Tibial nerve (tissue), 3 donors: ENCODE measurements at regions not wholly inside any gene's neighbourhood (a gene's known extent, or its start where the extent isn't known, plus 50 kb on each side); places are given as distances from the start of the nearest gene placed in this dataset.

Experiments
- POLR2A ChIP-seq, 2 donors: fragments of 450-650 bp; IDR thresholded peaks; one replicate each; pipeline ENCODE4 v1.6.1; 2017; ENCODE audit warnings: antibody characterized with exemption in 2 of 2, mild to moderate bottlenecking in 2 of 2, moderate library complexity in 2 of 2
- TF ChIP-seq, protein P1 (sequence below), 5 experiments: fragments of 200-600 bp in 3 of 5; fragments of 450-650 bp in 2 of 5; sonication (generic) in 3 of 5; IDR thresholded peaks; one replicate each; pipeline ENCODE4 v1.5.1; 2016 to 2019; ENCODE audit warnings: antibody characterized with exemption in 5 of 5, mild to moderate bottlenecking in 3 of 5, moderate library complexity in 2 of 5

DNA sequence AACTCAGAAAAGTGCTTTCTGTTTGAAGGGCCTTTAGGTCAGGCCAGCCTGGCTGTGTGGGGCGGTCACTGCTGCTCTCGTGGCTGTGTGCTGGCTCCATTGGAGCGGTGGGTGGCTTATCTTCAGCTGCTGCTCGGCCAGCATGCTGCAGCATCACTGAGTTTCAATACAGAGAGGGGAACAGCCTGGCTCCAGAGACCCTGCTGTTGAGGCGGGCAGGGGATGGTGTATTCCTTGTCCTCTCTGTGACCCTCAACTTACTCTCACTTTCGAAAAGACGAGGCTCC, 248.5 kb upstream of the ONECUT1 start:
- TF ChIP-seq, protein P1, sequence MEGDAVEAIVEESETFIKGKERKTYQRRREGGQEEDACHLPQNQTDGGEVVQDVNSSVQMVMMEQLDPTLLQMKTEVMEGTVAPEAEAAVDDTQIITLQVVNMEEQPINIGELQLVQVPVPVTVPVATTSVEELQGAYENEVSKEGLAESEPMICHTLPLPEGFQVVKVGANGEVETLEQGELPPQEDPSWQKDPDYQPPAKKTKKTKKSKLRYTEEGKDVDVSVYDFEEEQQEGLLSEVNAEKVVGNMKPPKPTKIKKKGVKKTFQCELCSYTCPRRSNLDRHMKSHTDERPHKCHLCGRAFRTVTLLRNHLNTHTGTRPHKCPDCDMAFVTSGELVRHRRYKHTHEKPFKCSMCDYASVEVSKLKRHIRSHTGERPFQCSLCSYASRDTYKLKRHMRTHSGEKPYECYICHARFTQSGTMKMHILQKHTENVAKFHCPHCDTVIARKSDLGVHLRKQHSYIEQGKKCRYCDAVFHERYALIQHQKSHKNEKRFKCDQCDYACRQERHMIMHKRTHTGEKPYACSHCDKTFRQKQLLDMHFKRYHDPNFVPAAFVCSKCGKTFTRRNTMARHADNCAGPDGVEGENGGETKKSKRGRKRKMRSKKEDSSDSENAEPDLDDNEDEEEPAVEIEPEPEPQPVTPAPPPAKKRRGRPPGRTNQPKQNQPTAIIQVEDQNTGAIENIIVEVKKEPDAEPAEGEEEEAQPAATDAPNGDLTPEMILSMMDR (IDR thresholded peaks at IDR 0.05), result no peak
- TF ChIP-seq POLR2A (IDR thresholded peaks at IDR 0.05), result no peak
